ENCODE measurements at regions not wholly inside any gene's neighbourhood (a gene's known extent, or its start where the extent isn't known, plus 50 kb on each side); places are given as distances from the start of the nearest gene placed in this dataset.

- no peak overlapping the region for H2AK5ac ChIP-seq (ENCODE audit: insufficient read length, low read length)
- H3K4me2 ChIP-seq (ENCODE audit: insufficient read depth, insufficient read length, low read length): no peak overlapping the region
- H3K56ac ChIP-seq (ENCODE audit: insufficient read length, low read depth, low read length): no peak overlapping the region
- no peaks in the 10 kb centered on the region; a peak in 1 of 5 replicates for H3K9me3 Mint-ChIP-seq
- no peak overlapping the region for H3K18ac ChIP-seq (ENCODE audit: insufficient read length, low read depth, low read length)
- H3K9ac ChIP-seq (ENCODE audit: extremely low read depth, insufficient read length, low read length): no peak overlapping the region
- H3K27ac ChIP-seq (ENCODE audit: insufficient read length, low read depth, low read length): no peak overlapping the region
- H2BK20ac ChIP-seq (ENCODE audit: low read depth, low read length, poor library complexity, severe bottlenecking): no peak overlapping the region
- no peak overlapping the region for H2AFZ ChIP-seq (ENCODE audit: low read length)
- no peaks in the 10 kb centered on the region for H3K79me2 ChIP-seq (ENCODE audit: insufficient read depth, low read length)
- no peak overlapping the region for H3K23ac ChIP-seq (ENCODE audit: insufficient read length, low read depth, low read length)
- H3K79me1 ChIP-seq (ENCODE audit: insufficient read depth, low read depth, low read length, poor library complexity, severe bottlenecking): no peaks in the 10 kb centered on the region
- H3K23me2 ChIP-seq (ENCODE audit: insufficient read length, low read depth, low read length, poor library complexity, severe bottlenecking): no peaks in the 10 kb centered on the region
- H3T11ph ChIP-seq (ENCODE audit: low read length): no peak overlapping the region
- H3K27me3 Mint-ChIP-seq (ENCODE audit: low read depth): no peaks in the 10 kb centered on the region; the same call in 1 of the 2 replicates
- no peak overlapping the region for H2BK120ac ChIP-seq (ENCODE audit: low read depth, low read length, poor library complexity, severe bottlenecking)
- H4K91ac ChIP-seq (ENCODE audit: insufficient read length, low read depth, low read length): no peak overlapping the region
- no peaks in the 10 kb centered on the region for H3K9me3 ChIP-seq (ENCODE audit: control insufficient read depth, low read depth, low read length)
- DNase-seq: no peak
- no peak for TF ChIP-seq CTCF (conservative IDR thresholded peaks at IDR 0.05)
- no peak overlapping the region for H3K4me3 Mint-ChIP-seq
- H4K5ac ChIP-seq (ENCODE audit: insufficient read length, low read depth, low read length): no peak overlapping the region
- no peaks in the 10 kb centered on the region for H3K4me1 ChIP-seq (ENCODE audit: insufficient read depth, low read length)
- H3K4ac ChIP-seq (ENCODE audit: low read depth, low read length): no peak overlapping the region
- no peak overlapping the region for H2BK5ac ChIP-seq (ENCODE audit: insufficient read length, low read length)
- no peak overlapping the region for H2BK12ac ChIP-seq (ENCODE audit: insufficient read length, low read depth, low read length)
- H3K27ac Mint-ChIP-seq: no peak overlapping the region
- H3K14ac ChIP-seq (ENCODE audit: insufficient read depth, low read length): no peak overlapping the region
- H3K36me3 Mint-ChIP-seq (ENCODE audit: insufficient read depth in 1 of 3, low read depth in 3 of 3): no peaks in the 10 kb centered on the region
- H4K8ac ChIP-seq (replicated peaks; ENCODE audit: insufficient read length, low read depth, low read length): no peak overlapping the region
- no peaks in the 10 kb centered on the region for H3K27me3 ChIP-seq (ENCODE audit: insufficient read depth, low read length)
- no peak overlapping the region for H2BK15ac ChIP-seq (ENCODE audit: low read depth, low read length)
- H3K4me1 Mint-ChIP-seq: no peaks in the 10 kb centered on the region
- H4K20me1 ChIP-seq (ENCODE audit: control insufficient read depth, insufficient read depth, insufficient read length): no peaks in the 10 kb centered on the region
Observed at GRCh38 chr5:104170926-104171325, 608.3 kb upstream of the NUDT12 start.
